ENCODE measurements at regions not wholly inside any gene's neighbourhood (a gene's known extent, or its start where the extent isn't known, plus 50 kb on each side); places are given as distances from the start of the nearest gene placed in this dataset.

GRCh38 chr5:117058740-117059139 lies 484.1 kb upstream of the SEMA6A start:
- TF ChIP-seq, protein P1, sequence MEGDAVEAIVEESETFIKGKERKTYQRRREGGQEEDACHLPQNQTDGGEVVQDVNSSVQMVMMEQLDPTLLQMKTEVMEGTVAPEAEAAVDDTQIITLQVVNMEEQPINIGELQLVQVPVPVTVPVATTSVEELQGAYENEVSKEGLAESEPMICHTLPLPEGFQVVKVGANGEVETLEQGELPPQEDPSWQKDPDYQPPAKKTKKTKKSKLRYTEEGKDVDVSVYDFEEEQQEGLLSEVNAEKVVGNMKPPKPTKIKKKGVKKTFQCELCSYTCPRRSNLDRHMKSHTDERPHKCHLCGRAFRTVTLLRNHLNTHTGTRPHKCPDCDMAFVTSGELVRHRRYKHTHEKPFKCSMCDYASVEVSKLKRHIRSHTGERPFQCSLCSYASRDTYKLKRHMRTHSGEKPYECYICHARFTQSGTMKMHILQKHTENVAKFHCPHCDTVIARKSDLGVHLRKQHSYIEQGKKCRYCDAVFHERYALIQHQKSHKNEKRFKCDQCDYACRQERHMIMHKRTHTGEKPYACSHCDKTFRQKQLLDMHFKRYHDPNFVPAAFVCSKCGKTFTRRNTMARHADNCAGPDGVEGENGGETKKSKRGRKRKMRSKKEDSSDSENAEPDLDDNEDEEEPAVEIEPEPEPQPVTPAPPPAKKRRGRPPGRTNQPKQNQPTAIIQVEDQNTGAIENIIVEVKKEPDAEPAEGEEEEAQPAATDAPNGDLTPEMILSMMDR (IDR thresholded peaks at IDR 0.05; ENCODE audit: low read depth, low read length): no peak
- no peak for TF ChIP-seq EZH2phosphoT487 (IDR thresholded peaks at IDR 0.05; ENCODE audit: low read depth)

All from OCI-LY3 (cell line).